ENCODE measurements at regions not wholly inside any gene's neighbourhood (a gene's known extent, or its start where the extent isn't known, plus 50 kb on each side); places are given as distances from the start of the nearest gene placed in this dataset.

- Histone ChIP-seq H4K20me1 (ENCODE audit: low read depth) (no peaks in the 10 kb centered on the region), H3K9ac (no peak overlapping the region), H3K27me3 (no peaks in the 10 kb centered on the region), H3K36me3 (no peaks in the 10 kb centered on the region), H3K4me2 (no peak overlapping the region), H3K27ac (no peak overlapping the region), H3F3A (ENCODE audit: low read depth) (no peaks in the 10 kb centered on the region), H3K4me1 (no peaks in the 10 kb centered on the region), H3K9me3 (ENCODE audit: low read depth) (no peaks in the 10 kb centered on the region), H3K79me2 (ENCODE audit: low read depth) (no peaks in the 10 kb centered on the region), H3K4me3 (no peak overlapping the region), H2AFZ (replicated peaks) (no peak overlapping the region)
- no peaks in the 10 kb centered on the region for H3K36me3 Mint-ChIP-seq
- H3K27ac Mint-ChIP-seq = no peak overlapping the region
- no peak for DNase-seq (ENCODE audit: low spot score)
- H3K9me3 Mint-ChIP-seq = peaks cover 8% of the 10 kb centered on the region
- no peaks in the 10 kb centered on the region for H3K27me3 Mint-ChIP-seq (ENCODE audit: insufficient read depth, low read depth)
- H3K4me1 Mint-ChIP-seq = no peaks in the 10 kb centered on the region
- no peak overlapping the region for H3K4me3 Mint-ChIP-seq
- TF ChIP-seq, protein P1, sequence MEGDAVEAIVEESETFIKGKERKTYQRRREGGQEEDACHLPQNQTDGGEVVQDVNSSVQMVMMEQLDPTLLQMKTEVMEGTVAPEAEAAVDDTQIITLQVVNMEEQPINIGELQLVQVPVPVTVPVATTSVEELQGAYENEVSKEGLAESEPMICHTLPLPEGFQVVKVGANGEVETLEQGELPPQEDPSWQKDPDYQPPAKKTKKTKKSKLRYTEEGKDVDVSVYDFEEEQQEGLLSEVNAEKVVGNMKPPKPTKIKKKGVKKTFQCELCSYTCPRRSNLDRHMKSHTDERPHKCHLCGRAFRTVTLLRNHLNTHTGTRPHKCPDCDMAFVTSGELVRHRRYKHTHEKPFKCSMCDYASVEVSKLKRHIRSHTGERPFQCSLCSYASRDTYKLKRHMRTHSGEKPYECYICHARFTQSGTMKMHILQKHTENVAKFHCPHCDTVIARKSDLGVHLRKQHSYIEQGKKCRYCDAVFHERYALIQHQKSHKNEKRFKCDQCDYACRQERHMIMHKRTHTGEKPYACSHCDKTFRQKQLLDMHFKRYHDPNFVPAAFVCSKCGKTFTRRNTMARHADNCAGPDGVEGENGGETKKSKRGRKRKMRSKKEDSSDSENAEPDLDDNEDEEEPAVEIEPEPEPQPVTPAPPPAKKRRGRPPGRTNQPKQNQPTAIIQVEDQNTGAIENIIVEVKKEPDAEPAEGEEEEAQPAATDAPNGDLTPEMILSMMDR (IDR thresholded peaks at IDR 0.05) = no peak
- TF ChIP-seq EZH2phosphoT487 (IDR thresholded peaks at IDR 0.05) (no peak), EZH2 (IDR thresholded peaks at IDR 0.05) (no peak)
Observed at GRCh38 chr6:62672989-62673388, 387.0 kb upstream of the KHDRBS2 start.

GRCh38 chr6:62670490-62671223 lies 384.6 kb upstream of the KHDRBS2 start:
- Mint-ChIP-seq H3K36me3 (no peaks in the 10 kb centered on the region), H3K9me3 (no peaks in the 10 kb centered on the region), H3K27me3 (ENCODE audit: insufficient read depth, low read depth) (no peaks in the 10 kb centered on the region), H3K4me1 (no peaks in the 10 kb centered on the region), H3K27ac (no peak overlapping the region), H3K4me3 (no peak overlapping the region)
- Histone ChIP-seq H3K4me2 (no peak overlapping the region), H3K4me3 (no peak overlapping the region), H3K4me1 (no peaks in the 10 kb centered on the region), H2AFZ (replicated peaks) (no peak overlapping the region), H3F3A (ENCODE audit: low read depth) (no peaks in the 10 kb centered on the region), H3K9ac (no peak overlapping the region), H3K79me2 (ENCODE audit: low read depth) (no peaks in the 10 kb centered on the region), H4K20me1 (ENCODE audit: low read depth) (no peaks in the 10 kb centered on the region), H3K27ac (no peak overlapping the region), H3K9me3 (ENCODE audit: low read depth) (no peaks in the 10 kb centered on the region), H3K27me3 (no peaks in the 10 kb centered on the region), H3K36me3 (no peaks in the 10 kb centered on the region)
- TF ChIP-seq, protein P1 (IDR thresholded peaks at IDR 0.05) = no peak
- TF ChIP-seq EZH2 (IDR thresholded peaks at IDR 0.05) = no peak
- no peak for TF ChIP-seq EZH2phosphoT487 (IDR thresholded peaks at IDR 0.05)
- DNase-seq (ENCODE audit: low spot score) = no peak

GRCh38 chr6:62669831-62670230 lies 383.8 kb upstream of the KHDRBS2 start:
- TF ChIP-seq, protein P1 (IDR thresholded peaks at IDR 0.05) = no peak
- no peak for TF ChIP-seq EZH2 (IDR thresholded peaks at IDR 0.05)
- TF ChIP-seq EZH2phosphoT487 (IDR thresholded peaks at IDR 0.05) = no peak
- no peaks in the 10 kb centered on the region for H3K9me3 ChIP-seq (ENCODE audit: low read depth)
- peak; percentile 1 for DNase-seq (ENCODE audit: low spot score)
- H3K4me3 Mint-ChIP-seq = no peak overlapping the region
- no peak overlapping the region for H3K4me2 ChIP-seq
- no peaks in the 10 kb centered on the region for H3K27me3 Mint-ChIP-seq (ENCODE audit: insufficient read depth, low read depth)
- no peaks in the 10 kb centered on the region for H3K79me2 ChIP-seq (ENCODE audit: low read depth)
- no peaks in the 10 kb centered on the region for H4K20me1 ChIP-seq (ENCODE audit: low read depth)
- H3K4me3 ChIP-seq = no peak overlapping the region
- no peak overlapping the region for H3K27ac Mint-ChIP-seq
- H3K36me3 ChIP-seq = no peaks in the 10 kb centered on the region
- H3K9me3 Mint-ChIP-seq = no peaks in the 10 kb centered on the region
- no peak overlapping the region for H3K27ac ChIP-seq
- H2AFZ ChIP-seq (replicated peaks) = no peak overlapping the region
- H3K4me1 Mint-ChIP-seq = no peaks in the 10 kb centered on the region
- H3K36me3 Mint-ChIP-seq = no peaks in the 10 kb centered on the region
- no peaks in the 10 kb centered on the region for H3K4me1 ChIP-seq
- no peaks in the 10 kb centered on the region for H3F3A ChIP-seq (ENCODE audit: low read depth)
- H3K27me3 ChIP-seq = no peaks in the 10 kb centered on the region
- H3K9ac ChIP-seq = no peak overlapping the region
